Hematopoietic multipotent progenitor cell treated with erythropoietin and hydrocortisone succinate and interleukin-3 and kit ligand, for 6 days (in vitro differentiated cells): ENCODE measurements at regions not wholly inside any gene's neighbourhood (a gene's known extent, or its start where the extent isn't known, plus 50 kb on each side); places are given as distances from the start of the nearest gene placed in this dataset.
"Not testable (repeated sequence)": the region's sequence is repeated elsewhere in the genome, so short reads cannot be mapped to it uniquely, and the experiment has no call there.

ENCODE experiments used
- DNase-seq: peaks from one replicate; pipeline ENCODE4 v3.0.0-alpha.2; 2015

- DNase-seq, result not testable (repeated sequence)
Measured at GRCh38 chr1:238429703-238430102, 539.0 kb upstream of the ZP4 start.

GRCh38 chr1:238419209-238419608 is 528.5 kb upstream of the ZP4 start:
- DNase-seq, result no peak

- no peak for DNase-seq
Measured at GRCh38 chr1:238409932-238410331, 519.2 kb upstream of the ZP4 start.

- DNase-seq, result no peak
Measured at GRCh38 chr1:238409191-238409850, 518.6 kb upstream of the ZP4 start.

DNA sequence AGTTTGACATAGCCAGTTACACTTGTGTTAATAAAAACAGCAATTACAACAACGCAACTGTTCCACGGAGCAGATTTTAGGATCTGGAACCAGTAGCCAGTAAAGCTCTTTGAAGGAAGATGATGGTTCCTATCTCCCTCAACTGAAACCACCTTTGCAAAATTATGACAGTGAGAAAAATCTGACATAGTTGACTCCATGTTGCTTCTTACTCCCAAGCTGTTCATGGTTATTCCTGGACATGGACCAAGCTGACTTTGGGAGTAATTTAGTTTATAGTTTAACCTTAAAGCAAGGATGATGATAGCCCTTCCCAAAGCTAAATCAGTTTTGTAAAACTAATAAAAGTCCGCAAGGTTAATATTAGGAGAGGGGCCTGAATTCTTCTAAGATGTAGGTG is 518.0 kb upstream of the ZP4 start:
- DNase-seq, result no peak

- DNase-seq, result no peak
Measured at GRCh38 chr1:238406098-238406860, 515.6 kb upstream of the ZP4 start.

GRCh38 chr1:238404921-238405320 is 514.2 kb upstream of the ZP4 start:
- no peak for DNase-seq

GRCh38 chr1:238404481-238404880 is 513.8 kb upstream of the ZP4 start:
- DNase-seq, result no peak

DNA sequence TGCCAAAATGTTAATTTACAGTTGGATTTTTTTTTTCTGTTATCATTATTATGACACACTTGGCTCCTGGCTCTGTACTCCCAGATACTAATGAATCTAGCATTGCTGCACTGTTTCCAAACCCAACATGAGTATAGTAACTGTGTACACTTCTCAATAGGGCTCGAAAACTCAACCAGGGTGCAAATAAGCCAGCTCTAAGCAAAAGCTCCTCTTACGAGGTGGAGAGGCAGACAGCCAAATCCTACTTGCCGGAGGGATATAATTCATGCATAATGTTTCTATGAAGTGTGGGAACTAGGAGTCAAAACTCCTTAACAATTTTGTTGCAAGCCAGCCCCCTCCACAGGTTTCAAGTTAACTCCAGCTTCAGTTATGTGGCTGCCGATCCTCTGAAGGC is 510.4 kb upstream of the ZP4 start:
- no peak for DNase-seq

- DNase-seq, result peak; percentile 18
Measured at GRCh38 chr1:238399558-238399957, 508.8 kb upstream of the ZP4 start.

GRCh38 chr1:238396140-238396539 is 505.4 kb upstream of the ZP4 start:
- DNase-seq, result no peak

GRCh38 chr1:238384381-238384780 is 493.7 kb upstream of the ZP4 start:
- no peak for DNase-seq

DNA sequence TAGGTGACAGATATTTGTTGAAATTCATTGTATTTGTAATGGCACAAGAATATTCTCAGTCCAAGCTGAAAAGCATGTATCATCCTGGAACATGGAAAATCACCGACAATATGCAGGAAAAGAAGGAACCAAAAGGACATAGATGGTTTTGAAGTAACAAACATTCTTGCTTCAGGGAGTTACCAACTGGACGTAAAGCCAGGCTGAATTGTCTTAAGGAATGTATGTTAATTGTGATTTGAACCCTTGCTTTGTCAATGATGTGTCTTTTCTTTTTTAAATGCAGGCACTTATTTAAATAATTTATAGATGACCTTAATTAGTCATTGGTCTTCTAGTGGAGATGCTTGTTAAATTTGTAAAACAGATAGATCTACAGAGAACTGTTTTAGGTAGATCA is 489.4 kb upstream of the ZP4 start:
- DNase-seq, result no peak

- not testable (repeated sequence) for DNase-seq
Measured at GRCh38 chr1:238379446-238379845, 488.7 kb upstream of the ZP4 start.

GRCh38 chr1:238377280-238377919 is 486.7 kb upstream of the ZP4 start:
- no peak for DNase-seq

- DNase-seq, result no peak
Measured at GRCh38 chr1:238370599-238370998, 479.9 kb upstream of the ZP4 start.

- no peak for DNase-seq
Measured at GRCh38 chr1:238364214-238364892, 473.6 kb upstream of the ZP4 start.

GRCh38 chr1:238360474-238360873 is 469.8 kb upstream of the ZP4 start:
- no peak for DNase-seq

DNA sequence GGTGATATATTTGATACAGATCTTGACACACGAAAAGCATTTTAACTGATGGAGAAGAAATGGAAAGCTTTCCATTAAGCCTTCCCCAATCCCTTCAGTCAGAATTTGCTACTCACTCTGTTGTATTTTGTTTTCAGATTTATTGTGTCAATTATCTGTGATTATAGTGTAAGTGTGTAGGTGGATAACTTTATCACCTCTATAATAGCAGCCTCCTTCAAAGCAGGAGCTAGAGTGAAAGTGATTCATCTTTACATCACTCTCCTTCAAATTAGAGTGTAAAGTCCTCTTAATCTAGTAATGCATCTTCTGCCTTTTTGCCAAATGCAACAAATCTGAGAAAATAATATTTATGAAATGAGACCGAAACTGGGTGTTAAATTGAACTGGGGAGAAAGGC is 459.7 kb upstream of the ZP4 start:
- DNase-seq, result no peak

- no peak for DNase-seq
Measured at GRCh38 chr1:238346340-238346739, 455.6 kb upstream of the ZP4 start.

GRCh38 chr1:238345837-238346236 is 455.1 kb upstream of the ZP4 start:
- DNase-seq, result no peak

- no peak for DNase-seq
Measured at GRCh38 chr1:238343852-238344251, 453.1 kb upstream of the ZP4 start.

GRCh38 chr1:238341395-238341794 is 450.7 kb upstream of the ZP4 start:
- DNase-seq, result no peak

- DNase-seq, result no peak
Measured at GRCh38 chr1:238340989-238341388, 450.3 kb upstream of the ZP4 start.
